ENCODE measurements at regions not wholly inside any gene's neighbourhood (a gene's known extent, or its start where the extent isn't known, plus 50 kb on each side); places are given as distances from the start of the nearest gene placed in this dataset.

DNA sequence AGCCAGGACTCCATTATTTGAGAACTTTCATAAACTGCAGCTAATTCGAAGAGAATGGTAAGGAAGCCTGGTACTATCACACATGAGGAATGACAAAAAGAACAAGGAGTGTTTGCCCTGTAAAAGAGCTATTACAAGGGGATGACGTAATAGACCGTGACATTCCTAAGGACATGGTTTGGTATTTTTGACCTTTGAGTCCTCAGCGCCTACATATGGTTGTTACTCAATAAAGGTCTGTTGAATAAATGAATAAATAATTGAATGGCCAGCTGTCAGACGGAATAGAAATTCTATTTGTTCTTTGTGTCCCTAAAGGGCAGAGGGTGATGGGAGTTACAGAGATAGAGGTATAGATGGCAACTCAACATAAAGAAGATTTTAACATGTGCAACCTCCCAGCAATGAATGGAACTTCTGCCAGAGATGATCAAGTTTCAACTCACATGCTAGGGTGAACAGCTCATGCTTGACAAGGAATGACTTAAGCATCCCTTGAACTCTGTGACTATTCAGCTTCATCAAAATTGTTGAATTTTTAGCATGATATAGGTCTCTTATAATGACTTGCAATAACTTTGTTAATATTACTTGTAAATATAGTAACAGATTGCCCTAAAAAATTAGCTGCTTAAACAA is 115.4 kb downstream of the TENT5A start:
- TF ChIP-seq ESRRA (CRISPR knock-in tag; IDR thresholded peaks at IDR 0.05; ENCODE audit: borderline replicate concordance) (no peak), SP1 (CRISPR knock-in tag; conservative IDR thresholded peaks at IDR 0.05) (no peak), NR2C2 (CRISPR knock-in tag; IDR thresholded peaks at IDR 0.05) (no peak), TEAD4 (CRISPR knock-in tag; IDR thresholded peaks at IDR 0.05) (no peak), FOXK1 (CRISPR knock-in tag; IDR thresholded peaks at IDR 0.05) (no peak), KAT7 (CRISPR knock-in tag; IDR thresholded peaks at IDR 0.05; ENCODE audit: borderline replicate concordance) (no peak), JUN (CRISPR knock-in tag; IDR thresholded peaks at IDR 0.05) (no peak)
- TF ChIP-seq, protein P1, sequence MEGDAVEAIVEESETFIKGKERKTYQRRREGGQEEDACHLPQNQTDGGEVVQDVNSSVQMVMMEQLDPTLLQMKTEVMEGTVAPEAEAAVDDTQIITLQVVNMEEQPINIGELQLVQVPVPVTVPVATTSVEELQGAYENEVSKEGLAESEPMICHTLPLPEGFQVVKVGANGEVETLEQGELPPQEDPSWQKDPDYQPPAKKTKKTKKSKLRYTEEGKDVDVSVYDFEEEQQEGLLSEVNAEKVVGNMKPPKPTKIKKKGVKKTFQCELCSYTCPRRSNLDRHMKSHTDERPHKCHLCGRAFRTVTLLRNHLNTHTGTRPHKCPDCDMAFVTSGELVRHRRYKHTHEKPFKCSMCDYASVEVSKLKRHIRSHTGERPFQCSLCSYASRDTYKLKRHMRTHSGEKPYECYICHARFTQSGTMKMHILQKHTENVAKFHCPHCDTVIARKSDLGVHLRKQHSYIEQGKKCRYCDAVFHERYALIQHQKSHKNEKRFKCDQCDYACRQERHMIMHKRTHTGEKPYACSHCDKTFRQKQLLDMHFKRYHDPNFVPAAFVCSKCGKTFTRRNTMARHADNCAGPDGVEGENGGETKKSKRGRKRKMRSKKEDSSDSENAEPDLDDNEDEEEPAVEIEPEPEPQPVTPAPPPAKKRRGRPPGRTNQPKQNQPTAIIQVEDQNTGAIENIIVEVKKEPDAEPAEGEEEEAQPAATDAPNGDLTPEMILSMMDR (IDR thresholded peaks at IDR 0.05) = no peak
- TF ChIP-seq, protein P2, sequence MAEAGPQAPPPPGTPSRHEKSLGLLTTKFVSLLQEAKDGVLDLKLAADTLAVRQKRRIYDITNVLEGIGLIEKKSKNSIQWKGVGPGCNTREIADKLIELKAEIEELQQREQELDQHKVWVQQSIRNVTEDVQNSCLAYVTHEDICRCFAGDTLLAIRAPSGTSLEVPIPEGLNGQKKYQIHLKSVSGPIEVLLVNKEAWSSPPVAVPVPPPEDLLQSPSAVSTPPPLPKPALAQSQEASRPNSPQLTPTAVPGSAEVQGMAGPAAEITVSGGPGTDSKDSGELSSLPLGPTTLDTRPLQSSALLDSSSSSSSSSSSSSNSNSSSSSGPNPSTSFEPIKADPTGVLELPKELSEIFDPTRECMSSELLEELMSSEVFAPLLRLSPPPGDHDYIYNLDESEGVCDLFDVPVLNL (CRISPR knock-in tag; IDR thresholded peaks at IDR 0.05; ENCODE audit: borderline replicate concordance, low read depth) = no peak
- TF ChIP-seq, protein P3, sequence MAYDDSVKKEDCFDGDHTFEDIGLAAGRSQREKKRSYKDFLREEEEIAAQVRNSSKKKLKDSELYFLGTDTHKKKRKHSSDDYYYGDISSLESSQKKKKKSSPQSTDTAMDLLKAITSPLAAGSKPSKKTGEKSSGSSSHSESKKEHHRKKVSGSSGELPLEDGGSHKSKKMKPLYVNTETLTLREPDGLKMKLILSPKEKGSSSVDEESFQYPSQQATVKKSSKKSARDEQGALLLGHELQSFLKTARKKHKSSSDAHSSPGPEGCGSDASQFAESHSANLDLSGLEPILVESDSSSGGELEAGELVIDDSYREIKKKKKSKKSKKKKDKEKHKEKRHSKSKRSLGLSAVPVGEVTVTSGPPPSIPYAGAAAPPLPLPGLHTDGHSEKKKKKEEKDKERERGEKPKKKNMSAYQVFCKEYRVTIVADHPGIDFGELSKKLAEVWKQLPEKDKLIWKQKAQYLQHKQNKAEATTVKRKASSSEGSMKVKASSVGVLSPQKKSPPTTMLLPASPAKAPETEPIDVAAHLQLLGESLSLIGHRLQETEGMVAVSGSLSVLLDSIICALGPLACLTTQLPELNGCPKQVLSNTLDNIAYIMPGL (CRISPR knock-in tag; IDR thresholded peaks at IDR 0.05) = no peak

All from WTC11 (cell line).